ENCODE measurements at regions not wholly inside any gene's neighbourhood (a gene's known extent, or its start where the extent isn't known, plus 50 kb on each side); places are given as distances from the start of the nearest gene placed in this dataset.
"Not testable (repeated sequence)": the region's sequence is repeated elsewhere in the genome, so short reads cannot be mapped to it uniquely, and the experiment has no call there.

DNA sequence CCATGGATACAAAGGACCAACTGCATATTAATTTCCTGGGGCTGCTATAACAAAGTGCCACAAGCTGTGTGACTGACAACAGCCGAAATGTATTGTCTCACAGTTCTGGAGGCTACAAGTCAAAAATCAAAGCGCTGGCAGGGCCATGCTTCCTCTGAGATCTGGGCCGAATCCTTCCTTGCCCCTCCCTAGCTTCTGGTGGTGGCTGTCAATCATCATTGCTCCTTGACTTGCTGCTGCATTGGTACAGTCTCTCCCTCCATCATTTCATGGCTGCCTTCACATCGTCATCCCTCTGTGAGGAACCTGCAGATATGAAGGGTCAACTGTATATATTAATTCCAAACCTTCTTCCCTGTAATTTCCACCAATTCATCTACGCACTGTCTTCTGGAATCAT, 118.3 kb downstream of the EXOC5 start:
- Histone ChIP-seq H3K4me3 (no peak overlapping the region), H3K27me3 (no peaks in the 10 kb centered on the region), H3K9me2 (replicated peaks; ENCODE audit: insufficient read depth) (no peaks in the 10 kb centered on the region), H4K20me1 (ENCODE audit: insufficient read depth, poor library complexity, severe bottlenecking) (no peaks in the 10 kb centered on the region), H3K4me1 (ENCODE audit: insufficient read depth) (no peaks in the 10 kb centered on the region), H3K4me2 (no peak overlapping the region), H3K27ac (no peak overlapping the region), H3K79me2 (no peaks in the 10 kb centered on the region), H3K9me3 (ENCODE audit: low read depth) (no peaks in the 10 kb centered on the region), H3K36me3 (replicated peaks; ENCODE audit: insufficient read depth, low read depth) (no peaks in the 10 kb centered on the region), H2AFZ (no peak overlapping the region)
- no peak for TF ChIP-seq EZH2 (IDR thresholded peaks at IDR 0.05; ENCODE audit: borderline replicate concordance)
- TF ChIP-seq EZH2phosphoT487 (IDR thresholded peaks at IDR 0.05; ENCODE audit: low read depth, severe bottlenecking, unreplicated experiment) = no peak
- TF ChIP-seq, protein P1, sequence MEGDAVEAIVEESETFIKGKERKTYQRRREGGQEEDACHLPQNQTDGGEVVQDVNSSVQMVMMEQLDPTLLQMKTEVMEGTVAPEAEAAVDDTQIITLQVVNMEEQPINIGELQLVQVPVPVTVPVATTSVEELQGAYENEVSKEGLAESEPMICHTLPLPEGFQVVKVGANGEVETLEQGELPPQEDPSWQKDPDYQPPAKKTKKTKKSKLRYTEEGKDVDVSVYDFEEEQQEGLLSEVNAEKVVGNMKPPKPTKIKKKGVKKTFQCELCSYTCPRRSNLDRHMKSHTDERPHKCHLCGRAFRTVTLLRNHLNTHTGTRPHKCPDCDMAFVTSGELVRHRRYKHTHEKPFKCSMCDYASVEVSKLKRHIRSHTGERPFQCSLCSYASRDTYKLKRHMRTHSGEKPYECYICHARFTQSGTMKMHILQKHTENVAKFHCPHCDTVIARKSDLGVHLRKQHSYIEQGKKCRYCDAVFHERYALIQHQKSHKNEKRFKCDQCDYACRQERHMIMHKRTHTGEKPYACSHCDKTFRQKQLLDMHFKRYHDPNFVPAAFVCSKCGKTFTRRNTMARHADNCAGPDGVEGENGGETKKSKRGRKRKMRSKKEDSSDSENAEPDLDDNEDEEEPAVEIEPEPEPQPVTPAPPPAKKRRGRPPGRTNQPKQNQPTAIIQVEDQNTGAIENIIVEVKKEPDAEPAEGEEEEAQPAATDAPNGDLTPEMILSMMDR (IDR thresholded peaks at IDR 0.05; ENCODE audit: poor library complexity) = no peak
- 98% methylated on average over 5 of the region's 5 CpGs for WGBS (ENCODE audit: low lambda C conversion rate, missing lambda C conversion rate)
- DNase-seq (ENCODE audit: low spot score) = no peak

DNA sequence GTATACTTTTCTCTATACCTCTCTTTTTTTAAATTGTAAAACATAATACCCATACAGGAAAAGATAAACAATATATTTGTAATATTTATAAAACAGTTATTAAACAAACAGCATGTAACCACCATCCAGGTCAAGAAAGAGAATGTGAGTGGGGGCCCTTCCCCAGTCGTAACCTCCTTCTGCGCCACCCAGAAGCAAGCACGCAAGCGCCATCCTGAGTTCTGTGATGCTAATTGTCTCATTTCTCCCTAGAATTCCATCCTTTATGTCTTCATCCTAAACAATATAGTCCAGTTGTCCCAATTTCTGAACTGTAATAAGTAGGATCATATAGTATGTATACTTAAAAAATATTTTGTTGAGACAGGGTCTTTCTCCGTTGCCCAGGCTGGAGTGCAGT, 129.5 kb downstream of the EXOC5 start:
- TF ChIP-seq, protein P1 (IDR thresholded peaks at IDR 0.05; ENCODE audit: poor library complexity) = no peak
- TF ChIP-seq EZH2 (IDR thresholded peaks at IDR 0.05; ENCODE audit: borderline replicate concordance) (no peak), EZH2phosphoT487 (IDR thresholded peaks at IDR 0.05; ENCODE audit: low read depth, severe bottlenecking, unreplicated experiment) (no peak)
- Histone ChIP-seq H3K4me3 (no peak overlapping the region), H3K4me1 (ENCODE audit: insufficient read depth) (no peaks in the 10 kb centered on the region), H3K36me3 (replicated peaks; ENCODE audit: insufficient read depth, low read depth) (no peaks in the 10 kb centered on the region), H3K27ac (no peak overlapping the region), H2AFZ (no peak overlapping the region), H3K79me2 (no peaks in the 10 kb centered on the region), H3K27me3 (no peaks in the 10 kb centered on the region), H3K9me2 (replicated peaks; ENCODE audit: insufficient read depth) (no peaks in the 10 kb centered on the region), H4K20me1 (ENCODE audit: insufficient read depth, poor library complexity, severe bottlenecking) (no peaks in the 10 kb centered on the region), H3K9me3 (ENCODE audit: low read depth) (no peaks in the 10 kb centered on the region), H3K4me2 (no peak overlapping the region)
- DNase-seq (ENCODE audit: low spot score) = no peak
- 91% methylated on average over 5 of the region's 5 CpGs for WGBS (ENCODE audit: low lambda C conversion rate, missing lambda C conversion rate)

GRCh38 chr14:57136669-57137328, 131.9 kb downstream of the EXOC5 start:
- Histone ChIP-seq H3K4me3 (no peak overlapping the region), H3K4me2 (no peak overlapping the region), H3K9me2 (replicated peaks; ENCODE audit: insufficient read depth) (no peaks in the 10 kb centered on the region), H3K9me3 (ENCODE audit: low read depth) (no peaks in the 10 kb centered on the region), H2AFZ (no peak overlapping the region), H3K4me1 (ENCODE audit: insufficient read depth) (no peaks in the 10 kb centered on the region), H3K79me2 (no peaks in the 10 kb centered on the region), H4K20me1 (ENCODE audit: insufficient read depth, poor library complexity, severe bottlenecking) (no peaks in the 10 kb centered on the region), H3K36me3 (replicated peaks; ENCODE audit: insufficient read depth, low read depth) (no peaks in the 10 kb centered on the region), H3K27me3 (no peaks in the 10 kb centered on the region), H3K27ac (no peak overlapping the region)
- 74% methylated on average over 10 of the region's 10 CpGs for WGBS (ENCODE audit: low lambda C conversion rate, missing lambda C conversion rate)
- no peak for DNase-seq (ENCODE audit: low spot score)
- TF ChIP-seq EZH2phosphoT487 (IDR thresholded peaks at IDR 0.05; ENCODE audit: low read depth, severe bottlenecking, unreplicated experiment) = no peak
- TF ChIP-seq, protein P1 (IDR thresholded peaks at IDR 0.05; ENCODE audit: poor library complexity) = no peak
- no peak for TF ChIP-seq EZH2 (IDR thresholded peaks at IDR 0.05; ENCODE audit: borderline replicate concordance)

GRCh38 chr14:57127809-57128208, 140.9 kb downstream of the EXOC5 start:
- H3K4me3 ChIP-seq; H2AFZ ChIP-seq; DNase-seq (ENCODE audit: low spot score); H3K9me2 ChIP-seq (replicated peaks; ENCODE audit: insufficient read depth); H4K20me1 ChIP-seq (ENCODE audit: insufficient read depth, poor library complexity, severe bottlenecking); H3K9me3 ChIP-seq (ENCODE audit: low read depth); H3K27me3 ChIP-seq; H3K27ac ChIP-seq; H3K4me2 ChIP-seq; H3K79me2 ChIP-seq; H3K4me1 ChIP-seq (ENCODE audit: insufficient read depth); H3K36me3 ChIP-seq (replicated peaks; ENCODE audit: insufficient read depth, low read depth): not testable (repeated sequence)
- 97% methylated on average over 6 of the region's 6 CpGs for WGBS (ENCODE audit: low lambda C conversion rate, missing lambda C conversion rate)

Measured in hepatocyte (in vitro differentiated cells).